WERI-Rb-1 (cell line): ENCODE measurements at regions not wholly inside any gene's neighbourhood (a gene's known extent, or its start where the extent isn't known, plus 50 kb on each side); places are given as distances from the start of the nearest gene placed in this dataset.

Experiments used
- DNase-seq: peaks from one replicate; pipeline ENCODE4 v3.0.0-alpha.2; 2020
- H3K27ac ChIP-seq: fragments of 250-450 bp; sonication (Bioruptor Pico); 2 replicates; pipeline ENCODE4 v1.5.1; 2020; ENCODE audit warnings: mild to moderate bottlenecking, moderate library complexity
- H3K27me3 ChIP-seq: fragments of 250-450 bp; sonication (Bioruptor Pico); 2 replicates; pipeline ENCODE4 v1.5.1; 2021; ENCODE audit warnings: mild to moderate bottlenecking, low read depth, moderate library complexity; ENCODE audit not compliant: insufficient read depth, severe bottlenecking
- H3K36me3 ChIP-seq: fragments of 250-450 bp; sonication (Bioruptor Pico); 2 replicates; pipeline ENCODE4 v1.5.1; 2020; ENCODE audit warnings: mild to moderate bottlenecking, moderate library complexity
- H3K4me3 ChIP-seq: 2 replicates; pipeline ENCODE4 v1.5.1; 2011; ENCODE audit warnings: low read depth, mild to moderate bottlenecking, control low read depth, low read length
- H3K9me3 ChIP-seq: fragments of 250-450 bp; sonication (Bioruptor Pico); 2 replicates; pipeline ENCODE4 v1.5.1; 2021; ENCODE audit warnings: mild to moderate bottlenecking, moderate library complexity; ENCODE audit not compliant: severe bottlenecking
- CTCF ChIP-seq: IDR thresholded peaks from 2 replicates; pipeline ENCODE4 v1.5.1; 2011; ENCODE audit warnings: low read depth, mild to moderate bottlenecking, control low read depth, inconsistent platforms, low read length

- Histone ChIP-seq H3K9me3 (no peaks in the 10 kb centered on the region), H3K27ac (no peak overlapping the region), H3K4me3 (no peak overlapping the region), H3K27me3 (no peaks in the 10 kb centered on the region), H3K36me3 (no peaks in the 10 kb centered on the region)
- TF ChIP-seq CTCF: no peak
- no peak for DNase-seq
These were observed 2195.7 kb upstream of the C9orf72 start for GRCh38 chr9:29769019-29769418.

- Histone ChIP-seq H3K27ac (no peak overlapping the region), H3K9me3 (no peaks in the 10 kb centered on the region), H3K36me3 (no peaks in the 10 kb centered on the region), H3K27me3 (no peaks in the 10 kb centered on the region), H3K4me3 (no peak overlapping the region)
- no peak for TF ChIP-seq CTCF
- DNase-seq: no peak
These were observed 2200.4 kb upstream of the C9orf72 start for GRCh38 chr9:29773676-29774075.

DNA sequence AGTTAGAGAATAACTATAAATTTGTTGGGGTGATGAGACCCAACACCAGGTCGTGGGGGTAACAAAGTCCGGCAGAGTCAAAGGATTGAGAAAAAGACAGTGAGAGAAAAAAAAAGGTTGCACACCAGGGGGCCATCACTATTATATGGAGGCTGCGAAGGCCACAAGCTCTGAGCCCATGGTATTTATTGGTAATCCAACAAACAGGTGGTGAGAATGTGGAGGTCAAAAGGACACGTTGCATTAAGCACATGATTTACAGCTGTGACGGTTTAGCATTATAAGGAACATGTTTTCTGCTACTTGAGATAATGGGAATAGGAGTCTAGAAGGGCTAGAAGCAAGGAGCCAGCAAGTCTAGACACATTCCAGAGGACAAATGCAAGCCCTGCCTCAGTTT, 2202.2 kb upstream of the C9orf72 start:
- Histone ChIP-seq H3K36me3 (no peaks in the 10 kb centered on the region), H3K27ac (no peak overlapping the region), H3K4me3 (no peak overlapping the region), H3K27me3 (no peaks in the 10 kb centered on the region), H3K9me3 (no peaks in the 10 kb centered on the region)
- peak; percentile 14 for DNase-seq
- no peak for TF ChIP-seq CTCF

GRCh38 chr9:29778281-29778849, 2205.1 kb upstream of the C9orf72 start:
- Histone ChIP-seq H3K4me3 (no peak overlapping the region), H3K27me3 (no peaks in the 10 kb centered on the region), H3K9me3 (no peaks in the 10 kb centered on the region), H3K27ac (no peak overlapping the region), H3K36me3 (no peaks in the 10 kb centered on the region)
- no peak for TF ChIP-seq CTCF
- DNase-seq: no peak

GRCh38 chr9:29793970-29794369, 2220.7 kb upstream of the C9orf72 start:
- no peak overlapping the region for H3K27ac ChIP-seq
- no peak overlapping the region for H3K4me3 ChIP-seq
- no peak for TF ChIP-seq CTCF
- no peak for DNase-seq
- no peaks in the 10 kb centered on the region for H3K9me3 ChIP-seq
- H3K27me3 ChIP-seq: no peaks in the 10 kb centered on the region
- no peaks in the 10 kb centered on the region for H3K36me3 ChIP-seq

DNA sequence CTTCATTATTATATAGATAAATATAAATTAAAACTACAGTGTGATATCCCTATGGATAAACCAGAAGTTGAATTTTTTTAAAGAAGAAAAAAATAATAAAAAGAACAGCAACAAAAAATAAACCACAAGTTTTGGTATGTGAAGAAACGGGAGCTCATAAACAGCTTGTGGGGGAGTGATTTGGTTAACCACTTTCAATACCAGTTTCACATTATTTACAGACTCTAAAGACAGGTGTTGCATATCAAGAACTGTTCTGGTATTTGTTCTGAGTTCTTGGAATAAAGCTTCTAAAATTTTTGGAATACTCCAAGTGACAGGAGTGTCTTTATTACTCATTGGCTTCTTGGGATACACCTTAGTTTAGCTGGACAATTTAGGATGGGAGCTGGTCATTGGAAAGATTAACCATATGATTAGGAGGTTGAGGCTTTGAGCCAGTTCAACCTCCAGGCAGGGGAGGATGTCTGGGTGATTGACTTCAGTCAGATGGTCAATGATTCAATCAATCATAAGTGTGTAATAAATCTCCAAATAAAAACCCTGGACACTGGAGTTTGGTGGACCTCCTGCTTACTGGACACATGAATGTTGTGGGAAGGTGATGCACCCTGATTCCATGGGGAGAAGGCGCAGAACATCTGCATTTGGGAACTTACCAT, 2223.1 kb upstream of the C9orf72 start:
- Histone ChIP-seq H3K4me3 (no peak overlapping the region), H3K36me3 (no peaks in the 10 kb centered on the region), H3K9me3 (no peaks in the 10 kb centered on the region), H3K27me3 (no peaks in the 10 kb centered on the region), H3K27ac (no peak overlapping the region)
- no peak for DNase-seq
- no peak for TF ChIP-seq CTCF
